ENCODE measurements at regions not wholly inside any gene's neighbourhood (a gene's known extent, or its start where the extent isn't known, plus 50 kb on each side); places are given as distances from the start of the nearest gene placed in this dataset.

DNA sequence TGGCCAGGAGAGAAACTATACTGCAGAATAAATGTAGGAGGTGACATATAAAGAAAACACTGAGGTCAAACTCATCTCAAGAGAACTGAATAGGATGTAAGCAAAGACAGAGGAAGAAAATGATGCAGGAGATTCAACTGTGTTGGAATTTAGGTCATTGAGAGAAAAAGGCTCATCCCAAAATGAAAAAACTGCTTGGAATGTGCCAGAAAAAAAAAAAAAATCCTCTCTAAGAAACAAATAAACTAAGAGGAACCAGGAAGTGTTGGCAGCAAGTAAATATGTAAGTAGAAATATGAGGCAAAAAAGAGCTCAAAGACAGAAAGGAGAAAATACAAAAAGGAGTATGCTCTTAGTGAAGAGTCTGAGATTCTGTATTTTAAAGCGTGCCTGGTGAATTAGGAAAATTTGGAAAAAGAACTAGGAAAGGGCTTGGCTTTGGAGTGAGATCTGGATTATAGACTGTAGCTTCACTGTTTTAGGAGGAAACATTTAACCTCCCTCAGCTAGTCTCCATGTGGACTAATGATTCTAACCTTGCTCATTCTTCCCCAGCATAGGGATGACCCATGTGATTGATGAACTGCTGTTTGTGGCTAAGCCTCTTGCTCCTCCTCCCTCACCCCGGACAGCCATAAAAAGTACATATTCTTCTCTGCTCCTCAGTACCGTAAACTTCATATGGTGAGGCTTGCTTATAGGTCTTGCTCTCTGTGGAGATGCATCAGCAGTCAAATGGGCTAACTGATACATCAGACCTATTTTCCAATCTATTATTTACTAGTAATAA, 185.6 kb upstream of the POU5F2 start:
- no peak for DNase-seq

DNA sequence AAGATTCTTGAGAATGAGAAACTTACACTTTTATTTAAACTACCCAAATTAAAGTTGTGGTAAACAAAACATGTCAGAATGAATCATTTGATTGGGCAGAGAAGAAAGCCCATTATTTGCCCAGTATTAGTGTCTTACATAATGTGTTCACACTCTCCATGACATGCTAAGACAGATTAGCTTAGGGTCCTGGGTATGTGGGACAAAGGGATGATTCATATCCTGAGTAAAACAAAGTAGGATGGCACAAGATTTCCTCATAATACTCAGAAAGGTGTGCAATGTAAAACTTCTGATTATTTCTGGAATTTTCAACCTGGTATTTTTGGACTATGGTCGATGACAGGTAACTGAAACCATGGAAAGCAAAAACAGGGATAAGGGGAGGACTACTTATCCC, 183.9 kb upstream of the POU5F2 start:
- no peak for DNase-seq

DNA sequence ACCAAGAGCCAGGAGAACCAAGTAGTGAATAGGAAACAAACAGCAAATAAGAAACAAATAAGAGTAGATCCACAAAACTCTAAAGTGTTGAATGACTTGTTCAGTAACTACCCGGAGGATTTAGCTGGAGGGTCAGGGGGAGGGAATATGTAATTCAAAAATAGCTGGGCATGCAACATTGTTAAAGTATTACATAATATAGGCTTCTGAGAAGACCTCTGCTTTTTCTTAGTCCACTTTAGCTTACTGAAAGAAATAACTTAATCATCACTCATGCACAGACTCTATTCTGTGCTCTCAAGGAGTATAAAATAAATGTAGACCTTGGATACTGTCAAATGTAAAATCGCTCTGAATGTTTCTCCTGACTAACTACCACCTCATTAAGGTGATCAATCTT, 183.2 kb upstream of the POU5F2 start:
- DNase-seq: no peak

DNA sequence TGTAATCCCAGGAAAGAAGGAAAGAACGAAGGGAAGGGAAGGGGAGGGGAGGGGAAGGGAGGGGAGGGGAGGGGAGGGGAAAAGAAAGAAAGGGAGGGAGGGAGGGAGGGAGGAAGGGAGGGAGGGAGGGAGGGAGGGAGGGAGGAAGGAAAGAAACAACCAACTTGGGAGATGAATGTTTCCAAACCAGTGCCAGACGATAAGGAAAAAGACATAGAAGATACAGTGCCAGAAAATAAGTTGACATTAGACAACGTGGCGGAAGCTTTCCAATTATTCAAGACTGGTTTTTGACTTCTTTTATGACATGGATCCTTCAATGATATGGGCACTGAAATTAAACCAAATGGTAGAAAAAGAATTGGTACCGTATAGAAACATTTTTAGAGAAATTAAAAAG, 181.2 kb upstream of the POU5F2 start:
- DNase-seq: no peak

DNA sequence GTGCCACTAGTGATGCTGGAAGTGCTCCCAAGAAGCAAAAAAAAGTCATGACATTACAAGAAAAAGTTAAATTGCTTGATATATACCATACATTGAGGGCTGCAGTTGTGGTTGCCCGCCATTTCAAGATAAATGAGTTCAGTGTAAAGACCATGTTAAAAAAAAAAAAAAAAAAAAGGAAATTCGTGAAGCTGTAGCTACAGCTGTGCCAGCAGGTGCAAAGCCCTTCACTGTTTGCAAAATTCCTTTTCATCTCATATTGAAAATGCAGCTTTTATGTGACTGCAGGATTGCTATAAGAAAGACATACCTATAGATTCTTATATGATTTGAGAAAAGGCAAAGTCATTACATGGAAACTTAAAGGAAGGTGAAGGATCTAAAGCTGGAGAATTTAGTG, 179.6 kb upstream of the POU5F2 start:
- DNase-seq: no peak

DNA sequence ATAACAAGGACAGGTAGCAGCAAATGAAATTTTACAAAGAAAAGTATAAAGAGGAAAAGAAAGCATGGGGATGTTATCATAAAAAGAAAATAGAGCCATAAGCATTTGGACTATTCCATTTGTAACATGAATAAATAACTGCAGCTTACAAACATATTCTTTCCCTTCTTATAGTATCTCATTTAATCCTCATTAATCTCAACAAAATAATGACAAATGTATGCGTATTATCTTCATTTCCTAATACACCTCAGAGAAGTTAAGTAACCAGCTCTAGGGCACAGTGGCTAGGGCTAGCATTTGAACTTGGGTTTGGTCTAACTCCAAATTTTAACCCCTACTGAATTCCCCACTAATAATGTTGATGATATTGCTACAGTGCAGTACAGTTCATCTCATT, 175.5 kb upstream of the POU5F2 start:
- no peak for DNase-seq

DNA sequence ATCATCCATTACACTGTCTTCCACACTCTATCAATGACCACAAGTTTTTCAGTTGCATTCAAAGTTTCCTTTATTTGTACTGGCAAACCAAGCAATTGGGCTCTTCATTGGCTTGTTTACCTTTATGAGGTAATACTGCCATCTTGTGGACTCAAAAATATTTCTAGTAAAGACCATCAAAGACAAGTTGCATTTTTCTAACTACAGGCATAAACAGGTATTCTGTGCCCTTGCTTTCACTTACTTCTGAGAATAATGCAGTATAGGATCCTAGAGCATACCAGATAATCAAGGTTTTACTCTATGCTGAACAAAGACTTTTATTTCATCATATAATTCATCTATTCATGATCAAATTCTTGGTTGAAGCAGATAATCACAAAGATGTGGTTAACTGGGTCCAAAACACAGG, 173.7 kb upstream of the POU5F2 start:
- no peak for DNase-seq

DNA sequence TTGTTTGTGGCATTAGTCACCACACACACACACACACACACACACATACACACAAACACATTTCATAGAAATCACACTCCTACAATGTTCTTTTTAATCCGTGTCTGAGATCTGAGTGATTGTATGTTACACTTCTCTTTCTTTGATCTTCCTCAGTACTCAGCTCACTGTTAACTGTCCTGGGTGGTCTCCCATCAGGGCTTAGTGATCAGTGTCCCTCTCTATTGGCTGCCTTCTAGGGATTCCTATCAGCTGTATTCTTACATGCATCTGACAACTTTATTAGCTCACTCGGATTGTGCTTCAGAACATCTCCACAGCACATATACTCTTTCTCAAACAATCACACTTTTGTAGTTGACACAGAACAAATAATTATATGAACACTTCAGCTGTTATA, 170.2 kb upstream of the POU5F2 start:
- no peak for DNase-seq

DNA sequence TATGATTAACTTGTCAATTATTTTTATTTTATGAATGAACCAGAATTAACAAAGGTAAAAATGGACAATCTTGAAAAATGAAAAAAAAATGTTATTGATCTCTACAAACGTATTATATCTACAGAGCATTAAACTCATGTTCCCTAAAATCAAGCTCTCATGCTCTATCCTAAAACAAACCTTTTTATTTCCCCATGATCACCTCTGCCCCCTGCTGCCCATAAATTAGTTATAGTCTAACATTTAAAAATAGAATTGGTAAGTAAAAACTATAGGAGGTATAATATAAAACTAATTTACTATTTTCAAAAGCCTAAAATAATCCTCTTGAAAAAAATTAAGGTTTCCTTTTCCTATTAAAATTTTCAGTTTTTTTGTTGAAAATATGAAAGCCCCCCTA, 168.0 kb upstream of the POU5F2 start:
- no peak for DNase-seq

DNA sequence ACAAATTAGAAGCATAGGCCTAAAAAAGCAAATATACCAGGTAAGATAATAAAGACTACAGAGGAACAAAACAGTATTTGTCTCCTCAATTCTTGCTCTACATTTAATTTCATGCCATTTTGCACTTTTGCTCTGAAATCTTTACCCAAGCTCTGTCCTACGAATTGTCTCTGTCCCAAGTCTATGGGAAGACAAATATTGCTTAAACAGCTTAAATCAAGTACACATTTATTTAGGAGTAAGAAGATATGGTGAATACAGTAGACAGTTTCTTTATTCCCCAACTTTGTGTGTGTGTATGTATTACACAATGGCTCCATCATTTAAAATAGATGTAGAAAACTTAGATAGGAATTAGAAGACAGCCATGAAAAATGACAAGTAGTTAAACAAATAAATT, 163.5 kb upstream of the POU5F2 start:
- peak in 1 of 2 experiments; percentile 32 for DNase-seq

DNA sequence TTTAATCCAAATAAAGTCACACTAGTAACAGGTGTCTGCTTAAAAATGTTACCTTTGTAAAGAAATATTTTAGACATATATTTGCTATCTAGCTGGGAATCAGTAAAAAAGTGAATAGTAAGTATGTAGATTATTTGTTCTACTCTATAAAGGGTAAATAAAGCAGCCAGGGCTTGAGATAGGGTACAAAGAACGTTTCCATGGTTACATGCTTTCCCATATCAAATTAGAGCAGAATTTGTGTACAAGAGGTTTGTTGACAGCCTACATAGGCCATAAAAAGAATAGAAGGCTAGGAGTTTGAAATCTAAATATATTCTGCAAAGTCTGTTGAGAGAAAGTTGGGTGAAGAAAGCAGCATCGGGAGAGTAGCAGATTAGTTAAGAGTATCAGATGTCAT, 160.9 kb upstream of the POU5F2 start:
- DNase-seq: peak; percentile 88 to 93

DNA sequence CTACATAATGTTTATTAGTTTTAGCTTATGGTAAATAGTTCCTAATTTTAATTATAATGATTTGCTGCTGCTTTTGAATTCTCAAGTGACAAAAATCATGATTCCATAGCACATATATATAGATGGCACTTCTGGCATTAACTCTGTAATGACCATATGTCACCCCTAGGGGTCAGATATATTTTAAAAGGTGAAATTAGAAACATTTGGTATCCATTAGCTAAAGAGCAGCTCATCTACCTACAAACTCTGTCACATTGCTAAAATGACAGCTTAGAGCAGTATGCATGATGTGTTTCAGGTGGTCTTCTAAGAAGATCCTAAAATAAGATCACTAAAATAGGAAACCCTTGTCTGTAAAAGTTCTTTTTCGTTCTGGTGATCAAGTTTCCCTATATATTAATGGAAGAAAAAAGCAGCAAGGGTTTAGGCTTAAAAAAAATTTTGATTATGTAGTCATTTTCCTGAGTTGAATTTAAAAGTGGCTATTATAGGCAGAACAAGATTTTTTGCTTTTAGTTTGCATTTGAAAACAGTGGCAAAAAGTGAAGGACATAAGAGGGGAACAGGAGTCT, 157.7 kb upstream of the POU5F2 start:
- no peak for DNase-seq

DNA sequence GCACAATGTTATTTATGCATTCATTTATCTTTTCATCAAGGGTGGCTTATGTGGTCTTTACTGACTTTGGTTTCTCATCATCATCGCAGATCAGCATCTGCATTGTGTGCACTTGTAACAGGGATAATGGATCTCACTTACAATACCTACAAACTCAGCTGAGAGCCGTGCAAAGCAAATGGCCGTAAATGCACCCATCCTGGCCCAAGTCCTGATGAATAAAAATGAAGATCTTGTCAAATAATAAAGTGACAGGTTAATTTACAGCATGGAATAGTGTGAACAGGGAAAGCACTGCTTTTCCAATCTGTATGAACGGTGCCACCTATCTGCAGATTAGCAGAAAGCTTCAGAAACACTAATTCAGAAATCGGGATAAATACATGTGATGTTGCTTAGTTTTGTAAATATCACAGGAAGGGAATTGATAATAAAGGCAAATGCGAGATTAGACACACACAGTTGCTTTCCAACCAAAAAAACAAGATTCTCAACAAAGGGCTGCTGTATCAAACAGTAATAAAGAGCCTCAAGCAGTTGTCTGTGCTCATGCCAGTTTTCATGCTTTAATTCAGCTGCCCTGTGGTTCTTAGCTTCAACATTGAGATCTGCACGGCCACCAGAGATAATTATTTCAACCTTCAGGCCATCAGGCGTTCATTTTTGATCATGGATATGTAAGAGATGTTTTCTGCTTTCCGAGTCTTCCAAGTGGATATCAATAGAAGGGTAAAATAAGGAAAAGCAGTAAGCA, 153.4 kb upstream of the POU5F2 start:
- peak; percentile 71 for DNase-seq

DNA sequence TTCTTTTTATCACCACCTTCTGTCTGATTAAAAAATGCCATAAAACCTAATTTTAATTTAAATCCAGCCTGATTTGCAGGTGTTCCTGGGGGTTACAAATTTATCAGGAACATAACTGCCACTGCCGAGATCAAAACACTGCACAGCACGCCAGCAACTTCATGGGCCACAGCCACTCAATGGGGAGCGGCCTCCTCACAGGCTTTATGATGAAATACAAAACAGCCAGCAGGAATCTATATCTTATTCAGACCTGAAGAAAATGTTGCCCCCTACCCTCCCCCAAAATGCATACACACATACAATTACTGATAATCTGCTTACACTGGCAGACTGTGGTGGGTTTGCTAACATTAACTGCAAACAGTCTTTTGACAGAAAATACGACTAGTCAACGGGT, 151.7 kb upstream of the POU5F2 start:
- DNase-seq: peak; percentile 82 to 83

DNA sequence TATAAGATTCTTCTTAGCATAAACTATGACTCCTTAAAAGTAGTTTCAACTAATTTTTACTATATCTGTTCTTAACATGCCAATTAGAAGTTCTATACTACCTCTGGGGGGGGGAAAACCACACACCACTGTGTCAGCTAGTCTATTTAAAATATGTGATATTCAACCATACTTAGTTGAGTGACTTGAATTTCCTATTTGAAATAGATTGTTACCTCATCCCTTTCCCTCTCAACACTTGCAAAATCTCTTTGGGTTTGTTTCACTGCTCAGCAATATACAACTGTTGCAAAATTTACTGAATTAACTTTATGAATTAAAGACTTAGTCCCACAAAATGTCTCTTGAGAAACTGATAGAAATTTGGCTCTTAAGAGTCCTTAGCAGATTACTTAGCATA, 151.1 kb upstream of the POU5F2 start:
- no peak for DNase-seq

DNA sequence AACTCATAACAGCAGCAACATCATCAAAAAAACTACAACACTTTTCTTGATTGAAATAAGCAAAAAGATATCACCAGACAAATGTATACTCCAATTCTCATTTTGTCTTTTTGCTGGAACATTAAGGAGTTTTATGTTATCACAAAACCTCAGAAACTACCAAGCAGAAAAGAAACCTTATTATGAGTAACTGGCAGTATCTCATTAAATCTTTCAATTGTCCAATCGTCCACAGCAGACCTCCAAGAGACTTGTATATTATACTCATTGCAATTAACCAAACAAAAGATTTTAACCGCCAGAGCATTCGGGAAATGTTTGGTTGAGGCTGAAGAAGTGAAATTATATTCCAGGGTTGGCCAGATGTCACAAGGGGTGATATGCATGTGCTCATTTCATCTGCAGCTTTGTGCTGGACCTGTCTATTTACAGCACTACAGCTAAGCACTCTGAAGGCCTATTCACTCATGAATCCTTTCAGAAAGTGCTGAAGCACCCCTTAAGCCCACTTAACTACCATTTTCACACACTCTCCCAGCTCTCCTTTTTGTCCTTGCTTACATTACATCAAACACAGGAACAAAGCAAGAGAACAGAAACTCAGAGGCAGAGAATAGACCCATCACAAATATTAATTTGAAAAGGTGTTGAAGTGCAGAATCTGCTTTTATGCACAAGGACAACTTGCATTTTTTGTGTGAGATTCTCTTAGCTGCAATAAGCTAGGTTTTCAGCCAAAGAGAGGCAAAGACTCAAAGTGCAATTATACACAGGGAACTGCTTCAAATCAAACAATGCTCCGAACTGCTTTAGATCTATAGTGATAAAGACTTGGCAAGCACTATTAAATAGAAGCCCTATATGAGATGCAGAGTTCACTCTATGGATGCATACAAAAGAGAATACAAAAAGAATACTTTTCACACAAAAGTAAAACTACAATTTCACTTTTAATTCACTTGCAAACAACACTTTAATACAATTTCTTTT, 150.4 kb upstream of the POU5F2 start:
- DNase-seq: peak; percentile 77 to 79

DNA sequence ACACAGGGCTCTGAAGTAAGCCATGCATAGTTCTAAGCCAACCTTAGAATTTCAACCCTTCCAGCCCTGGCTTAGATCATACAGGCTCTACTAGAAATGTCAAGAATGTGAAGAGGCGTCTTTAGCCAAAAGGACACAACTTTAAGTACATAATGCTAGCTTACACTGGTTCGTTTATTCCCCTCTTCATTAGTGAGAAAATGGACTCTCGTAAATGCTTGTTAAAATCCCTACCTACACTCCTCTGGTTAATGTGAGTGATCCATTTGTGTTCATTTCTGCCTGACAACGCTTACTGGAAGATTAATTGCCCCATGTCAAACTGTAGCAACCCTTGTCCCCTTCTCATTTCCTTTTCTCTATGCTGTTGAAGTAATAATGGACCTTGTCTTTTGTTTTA, 149.3 kb upstream of the POU5F2 start:
- DNase-seq: no peak

DNA sequence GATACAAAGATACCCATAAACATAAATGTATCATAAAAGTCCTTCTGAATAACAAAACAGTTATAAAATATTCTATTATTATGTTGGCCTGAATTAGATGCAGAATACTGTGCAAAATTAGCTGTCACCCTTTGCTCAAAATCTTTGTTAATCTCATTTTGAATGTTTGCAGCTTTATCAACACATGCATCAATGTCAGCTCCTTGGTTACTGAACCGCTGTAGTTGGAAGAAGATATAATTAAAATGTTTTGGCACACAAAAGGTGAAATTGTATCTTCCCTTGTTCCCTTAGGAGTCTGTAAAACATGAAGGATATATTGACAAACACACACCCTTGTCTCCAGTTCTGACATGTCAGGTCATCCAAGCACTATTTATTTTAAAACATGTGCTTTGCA, 146.3 kb upstream of the POU5F2 start:
- no peak for DNase-seq

DNA sequence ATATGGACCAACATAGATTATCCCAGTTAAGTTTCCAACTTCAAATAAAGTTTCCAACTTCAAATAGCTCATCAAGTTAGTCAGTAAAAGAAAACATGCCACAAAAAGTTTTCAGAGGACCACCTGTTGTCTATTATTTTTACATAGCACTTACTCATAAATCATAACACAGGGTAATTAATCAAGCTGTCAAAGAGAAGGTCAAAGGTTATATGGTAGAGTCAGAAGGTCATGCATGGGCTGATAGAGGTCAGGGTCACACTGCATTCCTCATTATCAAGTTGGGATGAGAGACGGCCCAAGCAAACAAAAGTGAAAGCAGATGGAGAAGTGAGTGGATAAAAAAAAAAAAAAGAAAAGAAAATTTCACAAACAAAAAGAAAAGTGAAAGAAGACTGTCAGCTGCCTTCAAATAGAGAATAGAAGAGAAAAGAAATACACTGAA, 145.5 kb upstream of the POU5F2 start:
- no peak for DNase-seq

DNA sequence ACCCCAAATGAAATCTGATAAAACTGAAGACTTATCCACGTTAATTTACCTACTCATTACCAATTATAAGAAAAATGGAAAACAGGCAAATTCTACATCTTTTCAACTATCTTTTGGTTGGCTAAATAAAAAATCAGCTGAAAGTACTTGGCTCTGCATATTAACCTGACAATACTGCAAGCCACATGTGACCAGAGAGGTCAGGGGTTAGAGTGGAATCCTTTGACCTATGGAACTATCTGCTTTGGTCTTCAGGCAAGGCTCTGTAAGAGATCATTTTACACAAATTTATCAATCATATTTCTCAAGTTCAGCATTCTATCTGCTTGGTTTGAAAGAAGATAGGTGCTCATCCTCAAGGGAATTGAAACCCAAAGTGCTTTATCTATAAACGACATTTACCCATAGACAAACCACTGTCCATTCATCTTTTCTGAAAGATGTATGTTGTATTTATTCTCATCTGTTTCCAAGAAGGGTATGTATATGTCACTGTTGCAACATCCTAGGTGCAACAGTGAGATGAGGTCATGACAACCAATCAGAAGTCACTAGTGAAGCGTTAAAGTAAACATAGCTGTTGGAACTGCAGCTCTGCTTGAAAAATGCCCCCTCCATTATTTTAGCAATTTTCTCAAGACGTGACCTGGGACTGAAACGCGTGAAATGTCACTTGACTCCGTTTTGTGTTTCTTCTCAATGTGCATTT, 144.9 kb upstream of the POU5F2 start:
- DNase-seq: no peak

DNA sequence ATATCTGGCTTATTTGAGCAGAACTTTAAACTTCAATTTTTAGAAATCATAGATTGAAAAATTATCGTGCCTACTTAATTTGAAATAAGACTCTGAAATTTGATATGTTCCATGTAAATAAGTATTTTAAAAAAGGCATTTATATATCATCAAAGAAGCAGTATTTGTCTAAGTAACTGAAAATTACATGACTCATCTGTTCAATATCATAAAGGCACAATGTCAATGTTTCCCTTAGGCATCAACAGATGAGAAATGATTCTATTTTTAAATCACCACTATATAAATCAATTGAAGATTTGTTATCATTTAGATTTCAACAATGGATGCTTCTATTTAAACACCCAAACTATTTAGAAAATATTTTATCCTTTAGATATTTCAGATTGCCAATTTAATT, 142.9 kb upstream of the POU5F2 start:
- DNase-seq: peak in 1 of 2 experiments; percentile 13

DNA sequence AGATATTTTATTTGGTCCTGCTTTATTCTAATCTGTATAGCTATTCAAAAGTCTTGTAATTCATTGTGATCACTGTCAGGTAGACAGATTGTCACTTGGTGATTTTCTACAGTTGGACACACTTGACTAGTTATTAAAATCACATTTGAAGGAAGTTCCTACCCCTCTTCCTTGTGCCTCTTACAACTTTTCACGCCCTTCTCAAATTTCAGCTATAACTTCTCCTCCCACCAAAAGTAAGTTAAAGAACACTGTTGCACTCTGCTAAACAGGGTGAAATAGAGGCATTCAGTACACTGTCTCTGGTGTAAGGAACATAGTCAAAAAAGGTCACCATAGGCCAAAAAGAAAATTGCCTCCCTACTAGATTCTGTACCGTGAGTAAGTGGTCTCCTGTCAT, 142.1 kb upstream of the POU5F2 start:
- no peak for DNase-seq
